ACHN (cell line): ENCODE measurements at regions not wholly inside any gene's neighbourhood (a gene's known extent, or its start where the extent isn't known, plus 50 kb on each side); places are given as distances from the start of the nearest gene placed in this dataset.

Source experiments
- DNase-seq: peaks from one replicate; pipeline ENCODE4 v3.0.0-alpha.2; 2015
- in situ Hi-C: cut with HindIII; loops from 2 replicates; pipeline ENCODE4 v1.10.0; 2017; ENCODE audit warnings: low sequenced_read_pairs, low pct_ligation_motif_present, low pct_unique_long_range_greater_than_20kb

DNA sequence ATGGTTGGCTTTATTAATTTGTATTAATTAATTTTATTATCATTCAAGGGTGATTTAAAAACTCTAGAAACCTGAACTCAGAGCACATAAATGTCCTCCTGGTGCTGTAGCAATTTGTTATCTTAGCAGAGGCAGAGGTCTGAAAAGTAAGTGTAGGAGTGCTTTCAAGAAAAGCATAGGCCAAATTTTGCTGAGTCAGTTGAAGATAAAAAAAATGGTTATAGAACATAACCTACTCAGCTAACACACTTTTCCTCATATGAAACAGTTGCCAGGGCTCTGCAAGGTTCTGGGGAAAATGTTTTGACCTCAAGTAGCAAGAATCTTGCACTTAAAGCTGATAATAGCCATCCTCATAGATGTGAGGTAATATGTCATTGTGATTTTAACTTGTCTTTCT, 53.5 kb upstream of the CHODL start:
- DNase-seq, result no peak
- in situ Hi-C loops, result no loop called here

- in situ Hi-C loops, result no loop called here
- DNase-seq, result no peak
These were observed 66.1 kb upstream of the CHODL start for GRCh38 chr21:18178509-18178908.

- no peak for DNase-seq
- in situ Hi-C loops, result no loop called here
These were observed 70.3 kb upstream of the CHODL start for GRCh38 chr21:18174370-18174769.

DNA sequence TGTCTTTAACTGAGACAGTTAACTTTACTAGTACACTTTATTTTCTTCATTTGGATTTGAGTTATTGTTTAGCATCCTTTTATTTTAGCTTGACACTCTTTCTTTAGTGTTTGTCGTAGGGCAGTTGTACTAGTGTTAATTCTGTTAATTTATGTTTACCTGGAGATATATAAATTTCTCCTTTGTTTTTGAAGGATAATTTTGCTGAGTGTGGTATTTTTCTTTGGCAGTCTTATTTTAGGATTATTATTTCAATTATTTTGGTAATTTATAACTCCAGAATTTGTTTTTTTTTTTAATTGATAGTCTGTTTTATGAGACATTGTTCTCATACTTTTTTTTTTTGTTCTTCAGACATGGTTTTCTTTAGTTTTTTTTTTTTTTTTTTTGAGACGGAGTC, 73.8 kb upstream of the CHODL start:
- in situ Hi-C loops, result no loop called here
- no peak for DNase-seq

- in situ Hi-C loops, result no loop called here
- no peak for DNase-seq
These were observed 74.4 kb upstream of the CHODL start for GRCh38 chr21:18170221-18170620.

GRCh38 chr21:18168108-18168507, 76.5 kb upstream of the CHODL start:
- no peak for DNase-seq
- in situ Hi-C loops, result no loop called here

- in situ Hi-C loops, result no loop called here
- DNase-seq, result no peak
These were observed 79.7 kb upstream of the CHODL start for GRCh38 chr21:18164933-18165332.

DNA sequence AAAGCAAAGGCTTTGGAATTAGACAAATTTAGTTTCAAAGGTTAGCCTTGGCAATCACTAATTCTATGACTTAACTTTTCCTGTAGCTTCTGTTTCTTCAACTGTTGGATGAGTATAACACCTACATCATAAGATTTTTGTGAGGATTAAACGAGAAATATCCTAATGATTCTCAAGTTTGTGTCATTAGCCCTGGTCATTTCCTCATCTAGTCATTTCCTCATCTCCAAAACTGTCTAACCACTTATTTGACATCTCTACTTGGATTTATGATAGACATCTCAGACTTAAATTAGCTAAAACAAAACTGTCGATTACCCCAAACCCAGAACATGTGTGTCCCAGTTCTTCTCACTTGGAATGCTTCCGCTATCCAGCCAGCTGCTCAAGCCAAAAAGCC, 80.2 kb upstream of the CHODL start:
- in situ Hi-C loops, result no loop called here
- no peak for DNase-seq

DNA sequence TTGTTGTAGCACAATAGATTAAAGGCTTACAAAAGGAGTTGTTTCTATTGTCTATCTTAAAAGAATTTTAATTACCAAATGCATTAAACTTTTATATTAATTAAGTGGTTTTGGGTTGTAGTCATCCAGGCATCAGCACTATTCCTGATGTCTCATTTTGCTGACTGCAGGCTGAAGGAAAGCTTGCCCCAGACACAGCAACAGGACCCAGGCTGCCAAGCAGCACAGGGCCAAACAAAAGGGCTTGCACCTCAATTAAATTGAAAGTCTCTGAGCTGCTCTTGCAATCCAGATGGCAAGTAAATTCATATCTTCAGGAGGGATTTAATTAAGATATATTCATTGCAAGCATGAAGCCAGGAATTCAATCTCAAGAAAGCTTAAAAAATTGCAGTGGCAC, 80.7 kb upstream of the CHODL start:
- DNase-seq, result no peak
- in situ Hi-C loops, result no loop called here

DNA sequence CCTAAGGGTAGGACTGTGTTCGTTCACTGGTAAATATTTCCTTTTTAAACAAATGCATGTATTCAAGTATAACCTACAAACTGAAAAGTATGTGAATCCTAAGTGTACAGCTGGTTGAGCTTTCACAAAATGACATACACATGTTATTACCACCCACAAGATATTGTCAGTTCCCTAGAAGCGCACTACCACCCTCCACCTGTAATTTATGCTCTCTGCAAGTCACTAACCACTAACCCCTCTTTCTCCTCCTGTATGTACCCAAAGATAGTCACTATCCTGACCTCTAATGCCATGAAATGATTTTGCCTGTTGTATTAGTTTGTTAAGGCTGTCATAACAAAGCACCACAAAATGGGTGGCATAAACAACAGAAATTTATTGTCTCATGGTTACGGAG, 82.8 kb upstream of the CHODL start:
- in situ Hi-C loops, result no loop called here
- no peak for DNase-seq

DNA sequence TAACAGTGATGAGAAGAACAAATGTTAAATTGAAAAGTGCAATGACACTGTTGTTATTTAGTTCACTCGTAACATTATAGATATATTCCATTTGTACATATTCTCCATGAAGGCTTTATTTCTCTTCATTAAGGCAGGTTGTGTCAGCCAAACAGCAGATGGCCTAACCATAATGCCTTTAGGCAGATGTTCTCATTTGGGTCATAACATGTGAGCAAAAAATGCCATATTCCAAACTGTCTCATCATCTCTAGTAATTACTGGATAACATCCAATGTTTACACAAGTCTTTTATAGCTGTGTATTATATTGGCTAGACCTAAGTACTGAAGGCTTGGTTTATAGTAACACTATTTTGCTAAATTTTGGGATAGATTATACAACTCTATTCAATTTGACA, 87.2 kb upstream of the CHODL start:
- in situ Hi-C loops, result no loop called here
- no peak for DNase-seq

GRCh38 chr21:18155508-18156193, 89.0 kb upstream of the CHODL start:
- DNase-seq, result no peak
- in situ Hi-C loops, result no loop called here

DNA sequence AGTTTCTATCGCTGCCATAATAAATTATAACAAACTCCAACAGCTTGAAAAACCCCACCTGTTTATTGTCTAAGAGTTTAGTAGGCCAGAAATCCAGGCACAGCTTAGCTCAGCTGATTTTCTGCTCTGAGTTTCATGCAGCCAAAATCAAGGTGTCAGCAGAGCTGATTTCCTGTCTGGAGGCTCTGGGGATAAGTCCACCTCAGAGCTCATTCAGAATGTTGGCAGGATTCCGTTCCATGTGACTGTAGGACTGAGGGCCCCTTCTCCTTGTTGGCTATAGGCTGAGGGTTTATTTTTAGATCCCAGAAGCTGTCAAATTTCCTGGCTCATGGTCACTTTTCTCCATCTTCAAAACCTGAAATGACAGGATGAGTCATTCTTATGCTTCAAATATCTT, 91.6 kb upstream of the CHODL start:
- in situ Hi-C loops, result no loop called here
- DNase-seq, result no peak

DNA sequence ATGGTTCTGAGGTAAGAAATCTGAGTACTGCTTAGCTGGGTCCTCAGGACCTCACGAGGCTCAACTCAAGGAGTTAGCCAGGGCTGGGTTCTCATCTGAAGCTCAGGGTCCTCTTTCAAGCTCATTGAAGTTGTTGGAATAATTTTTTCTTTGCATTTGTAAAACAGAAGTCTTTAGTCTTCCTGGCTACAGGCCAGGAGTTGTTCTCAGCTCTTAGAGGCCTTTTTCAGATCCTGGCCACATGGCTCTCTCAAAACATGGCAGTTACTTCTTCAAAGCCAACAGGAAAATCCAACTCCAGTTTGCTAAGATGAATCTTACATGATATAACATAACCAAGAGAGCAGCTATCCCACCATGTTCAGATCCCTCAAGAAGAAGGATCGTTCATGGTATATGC, 92.3 kb upstream of the CHODL start:
- in situ Hi-C loops, result no loop called here
- no peak for DNase-seq

DNA sequence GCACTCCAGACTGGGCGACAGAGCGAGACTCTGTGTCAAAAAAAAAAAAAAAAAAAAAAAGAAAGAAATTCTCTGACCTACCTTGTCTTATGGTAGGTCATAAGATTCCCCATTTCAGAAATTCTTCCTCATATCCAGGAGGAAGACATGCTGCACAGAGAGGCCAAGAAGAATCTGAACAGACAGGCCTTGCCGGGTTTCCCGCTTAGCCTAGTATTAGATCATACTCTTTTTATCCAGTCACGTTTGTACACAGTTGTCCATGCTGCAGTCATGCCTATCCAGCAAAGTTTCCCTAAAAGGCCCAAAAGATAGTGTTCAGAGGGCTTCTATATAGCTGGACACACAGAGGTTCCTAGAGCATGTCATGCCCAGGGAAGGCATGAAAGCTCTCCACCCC, 93.6 kb upstream of the CHODL start:
- in situ Hi-C loops, result no loop called here
- no peak for DNase-seq

GRCh38 chr21:18148401-18148800, 96.2 kb upstream of the CHODL start:
- in situ Hi-C loops, result no loop called here
- DNase-seq, result no peak

DNA sequence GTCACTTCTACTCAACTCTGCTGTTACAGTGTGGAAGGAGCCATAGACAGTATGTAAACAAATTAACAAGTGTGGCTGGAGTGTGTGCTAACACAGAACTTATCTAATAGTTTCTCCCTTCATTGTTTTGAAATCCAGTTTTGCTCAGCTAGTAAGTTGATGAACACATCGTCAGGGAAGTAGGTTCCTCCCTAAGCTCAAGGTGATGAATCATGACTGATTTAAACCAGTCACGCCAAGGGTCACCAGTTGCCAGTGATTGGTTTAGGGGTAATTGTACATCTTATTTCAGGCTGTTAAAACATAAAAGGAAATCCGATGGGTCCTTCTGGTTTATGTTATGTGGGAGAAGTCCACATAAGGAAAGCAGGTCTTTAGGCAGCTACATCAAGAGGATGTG, 97.0 kb upstream of the CHODL start:
- DNase-seq, result no peak
- in situ Hi-C loops, result no loop called here

DNA sequence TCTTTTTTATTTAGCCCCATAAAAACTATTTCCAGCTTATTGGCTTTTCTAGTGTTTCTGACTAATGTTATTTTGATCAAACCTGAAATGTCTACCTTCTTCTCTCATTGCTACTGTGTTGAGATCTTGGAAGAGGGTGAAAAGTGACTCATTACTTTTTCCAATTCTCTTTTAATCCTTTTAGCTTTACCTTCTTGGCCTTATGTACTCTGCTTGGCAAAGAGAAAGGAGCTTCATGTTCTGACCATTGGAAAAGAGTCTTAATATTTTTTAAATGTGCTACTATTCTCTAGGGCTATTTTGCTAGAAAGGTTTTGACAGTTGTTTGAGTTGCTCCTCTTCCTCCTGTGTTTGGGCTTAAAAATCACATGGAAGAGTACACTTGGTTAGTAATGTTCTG, 97.8 kb upstream of the CHODL start:
- DNase-seq, result no peak
- in situ Hi-C loops, result no loop called here

DNA sequence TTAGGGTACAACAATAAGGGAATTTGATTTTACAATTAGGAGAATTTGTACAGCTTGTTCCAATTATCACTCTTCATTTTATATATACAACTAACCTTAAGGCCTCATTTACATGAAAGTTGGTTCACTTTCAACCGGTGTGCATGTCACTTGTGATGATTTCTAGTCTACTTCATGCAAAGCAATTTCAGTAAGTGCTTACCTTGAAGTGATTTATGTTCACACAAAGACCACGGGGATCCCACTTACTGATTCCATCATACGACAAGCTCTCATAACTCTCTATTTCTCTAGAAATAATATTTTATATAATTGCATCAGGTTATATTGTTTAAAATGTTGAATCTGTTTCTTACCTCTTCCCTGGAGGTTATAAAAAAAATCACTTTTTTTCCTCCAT, 100.3 kb upstream of the CHODL start:
- DNase-seq, result no peak
- in situ Hi-C loops, result no loop called here

- in situ Hi-C loops, result no loop called here
- no peak for DNase-seq
These were observed 102.0 kb upstream of the CHODL start for GRCh38 chr21:18142655-18143054.

GRCh38 chr21:18138507-18138906, 106.1 kb upstream of the CHODL start:
- no peak for DNase-seq
- in situ Hi-C loops, result no loop called here
